ENCODE measurements at regions not wholly inside any gene's neighbourhood (a gene's known extent, or its start where the extent isn't known, plus 50 kb on each side); places are given as distances from the start of the nearest gene placed in this dataset.
A peak's percentile ranks its signal among the peaks of the same experiment; 100 is the strongest.

DNA sequence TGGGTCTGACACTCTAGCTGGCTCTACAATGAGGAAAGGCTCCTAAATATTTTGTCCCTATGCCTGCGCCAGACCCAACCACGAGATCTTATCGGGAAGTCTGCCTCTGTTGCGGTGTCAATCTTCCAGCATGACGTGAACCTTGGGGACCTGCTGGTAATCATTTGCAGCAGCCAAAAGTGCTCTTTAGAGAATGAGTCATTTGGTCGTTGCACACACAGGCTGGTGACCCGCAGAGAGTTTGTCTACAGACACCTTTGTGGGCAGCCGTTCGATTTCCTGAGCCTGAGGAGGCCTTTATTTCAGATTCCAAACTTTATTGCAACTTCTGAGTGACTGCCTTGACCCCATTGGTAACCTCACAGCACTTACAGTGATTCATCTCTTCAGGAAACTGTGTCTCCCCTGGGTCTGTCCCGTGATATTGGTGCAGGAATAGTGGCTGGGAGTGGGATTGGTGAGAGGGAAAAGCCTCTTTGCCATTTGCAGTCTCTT lies 326.1 kb downstream of the NSG2 start:
- CTCF ChIA-PET = interaction anchor here (1.1 kb wide), 2 partner anchors 11 to 44 kb away, joined by 3 read pairs; no protein-coding TSS in a partner anchor
- Mint-ChIP-seq H3K27me3 (ENCODE audit: unreplicated experiment) (no peaks in the 10 kb centered on the region), H3K9me3 (ENCODE audit: low read depth, unreplicated experiment) (peaks cover 4% of the 10 kb centered on the region), H3K27ac (ENCODE audit: unreplicated experiment) (peak overlapping the region; percentile 39), H3K4me3 (ENCODE audit: low read depth, unreplicated experiment) (peak overlapping the region; percentile 9), H3K36me3 (ENCODE audit: insufficient read depth, unreplicated experiment) (peaks cover 5% of the 10 kb centered on the region), H3K4me1 (ENCODE audit: low read depth, unreplicated experiment) (peaks cover 33% of the 10 kb centered on the region)
- no TSS peak for BruUV-seq (replicated peaks)
- intact Hi-C loops (cut with micrococcal nuclease; ENCODE audit: unreplicated experiment) = loop anchor here (5.0 kb wide), 2 partner anchors 41 to 44 kb away; no protein-coding TSS in a partner anchor
- DNase-seq = peak; percentile 87
- TF ChIP-seq CTCF (IDR thresholded peaks at IDR 0.05; ENCODE audit: unreplicated experiment) = no peak

- Mint-ChIP-seq H3K4me3 (ENCODE audit: low read depth, unreplicated experiment) (no peak overlapping the region), H3K36me3 (ENCODE audit: insufficient read depth, unreplicated experiment) (peaks cover 5% of the 10 kb centered on the region), H3K27me3 (ENCODE audit: unreplicated experiment) (no peaks in the 10 kb centered on the region), H3K9me3 (ENCODE audit: low read depth, unreplicated experiment) (peaks cover 4% of the 10 kb centered on the region), H3K27ac (ENCODE audit: unreplicated experiment) (no peak overlapping the region), H3K4me1 (ENCODE audit: low read depth, unreplicated experiment) (peaks cover 33% of the 10 kb centered on the region)
- intact Hi-C loops (cut with micrococcal nuclease; ENCODE audit: unreplicated experiment) = loop anchor here (5.0 kb wide), 2 partner anchors 38 to 47 kb away; no protein-coding TSS in a partner anchor
- CTCF ChIA-PET = no interaction called here
- TF ChIP-seq CTCF (IDR thresholded peaks at IDR 0.05; ENCODE audit: unreplicated experiment) = no peak
- BruUV-seq (replicated peaks) = no TSS peak
- no peak for DNase-seq
Measured at GRCh38 chr5:174374206-174374605, 328.7 kb downstream of the NSG2 start.

DNA sequence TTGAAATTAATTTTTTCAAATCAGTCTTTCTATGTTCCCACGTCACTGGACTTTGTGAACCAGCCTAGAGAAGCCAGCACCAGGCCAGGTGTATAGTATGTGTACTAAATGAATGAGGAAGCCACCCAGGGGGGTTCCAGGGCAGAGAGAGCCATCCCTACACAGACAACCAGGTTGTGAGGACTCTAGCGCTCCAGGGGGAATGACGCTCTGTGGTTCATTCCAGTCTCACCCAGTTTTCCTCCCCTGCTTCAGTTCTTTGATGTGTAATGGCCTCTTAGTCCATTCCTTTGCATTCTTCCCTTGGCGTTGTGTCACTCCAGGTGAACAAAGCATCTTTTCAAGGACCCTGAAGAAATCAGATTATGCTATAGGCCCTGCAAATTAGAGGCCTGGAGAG lies 330.6 kb downstream of the NSG2 start:
- no TSS peak for BruUV-seq (replicated peaks)
- intact Hi-C loops (cut with micrococcal nuclease; ENCODE audit: unreplicated experiment) = no loop called here
- no peak overlapping the region for H3K27ac Mint-ChIP-seq (ENCODE audit: unreplicated experiment)
- peaks cover 30% of the 10 kb centered on the region for H3K4me1 Mint-ChIP-seq (ENCODE audit: low read depth, unreplicated experiment)
- H3K4me3 Mint-ChIP-seq (ENCODE audit: low read depth, unreplicated experiment) = no peak overlapping the region
- no peaks in the 10 kb centered on the region for H3K27me3 Mint-ChIP-seq (ENCODE audit: unreplicated experiment)
- H3K9me3 Mint-ChIP-seq (ENCODE audit: low read depth, unreplicated experiment) = peaks cover 9% of the 10 kb centered on the region
- no peak for TF ChIP-seq CTCF (IDR thresholded peaks at IDR 0.05; ENCODE audit: unreplicated experiment)
- DNase-seq = no peak
- peaks cover 5% of the 10 kb centered on the region for H3K36me3 Mint-ChIP-seq (ENCODE audit: insufficient read depth, unreplicated experiment)
- CTCF ChIA-PET = interaction anchor here (0.8 kb wide), 1 partner anchor 18 kb away, joined by 3 read pairs; no protein-coding TSS in a partner anchor

GRCh38 chr5:174376726-174377373 lies 331.3 kb downstream of the NSG2 start:
- intact Hi-C loops (cut with micrococcal nuclease; ENCODE audit: unreplicated experiment) = no loop called here
- Mint-ChIP-seq H3K4me3 (ENCODE audit: low read depth, unreplicated experiment) (no peak overlapping the region), H3K9me3 (ENCODE audit: low read depth, unreplicated experiment) (peaks cover 9% of the 10 kb centered on the region), H3K4me1 (ENCODE audit: low read depth, unreplicated experiment) (peaks cover 27% of the 10 kb centered on the region), H3K27me3 (ENCODE audit: unreplicated experiment) (no peaks in the 10 kb centered on the region), H3K27ac (ENCODE audit: unreplicated experiment) (no peak overlapping the region), H3K36me3 (ENCODE audit: insufficient read depth, unreplicated experiment) (peaks cover 5% of the 10 kb centered on the region)
- CTCF ChIA-PET = interaction anchor here (0.8 kb wide), 1 partner anchor 19 kb away, joined by 3 read pairs; no protein-coding TSS in a partner anchor
- TF ChIP-seq CTCF (IDR thresholded peaks at IDR 0.05; ENCODE audit: unreplicated experiment) = no peak
- DNase-seq = no peak
- BruUV-seq (replicated peaks) = no TSS peak

Data from Calu3 (cell line).